ENCODE measurements at regions not wholly inside any gene's neighbourhood (a gene's known extent, or its start where the extent isn't known, plus 50 kb on each side); places are given as distances from the start of the nearest gene placed in this dataset.

GRCh38 chr3:127090218-127091160 lies 102.4 kb upstream of the PRR23E start:
- H3K27me3 ChIP-seq (ENCODE audit: control insufficient read depth, insufficient read depth, low read length) = no peaks in the 10 kb centered on the region
- no peak for DNase-seq (ENCODE audit: low read depth in 2 of 2)
- H3K79me2 ChIP-seq (ENCODE audit: control insufficient read depth, insufficient read depth, low read length) = no peaks in the 10 kb centered on the region
- no peak overlapping the region for H2AFZ ChIP-seq (ENCODE audit: low read length)
- H3K4me3 ChIP-seq (replicated peaks in 1 of 4; ENCODE audit: control extremely low read depth in 1 of 4, insufficient read depth in 1 of 4, low read depth in 3 of 4, low read length in 4 of 4) = no peak overlapping the region
- no peaks in the 10 kb centered on the region for H4K20me1 ChIP-seq (ENCODE audit: control insufficient read depth, extremely low read depth, insufficient read depth, low read length)
- no peaks in the 10 kb centered on the region for H3K36me3 ChIP-seq (ENCODE audit: control insufficient read depth, insufficient read depth, low read length)
- H3K4me1 ChIP-seq (ENCODE audit: control insufficient read depth, extremely low read depth, insufficient read depth, low read length) = no peaks in the 10 kb centered on the region
- TF ChIP-seq, protein P1, sequence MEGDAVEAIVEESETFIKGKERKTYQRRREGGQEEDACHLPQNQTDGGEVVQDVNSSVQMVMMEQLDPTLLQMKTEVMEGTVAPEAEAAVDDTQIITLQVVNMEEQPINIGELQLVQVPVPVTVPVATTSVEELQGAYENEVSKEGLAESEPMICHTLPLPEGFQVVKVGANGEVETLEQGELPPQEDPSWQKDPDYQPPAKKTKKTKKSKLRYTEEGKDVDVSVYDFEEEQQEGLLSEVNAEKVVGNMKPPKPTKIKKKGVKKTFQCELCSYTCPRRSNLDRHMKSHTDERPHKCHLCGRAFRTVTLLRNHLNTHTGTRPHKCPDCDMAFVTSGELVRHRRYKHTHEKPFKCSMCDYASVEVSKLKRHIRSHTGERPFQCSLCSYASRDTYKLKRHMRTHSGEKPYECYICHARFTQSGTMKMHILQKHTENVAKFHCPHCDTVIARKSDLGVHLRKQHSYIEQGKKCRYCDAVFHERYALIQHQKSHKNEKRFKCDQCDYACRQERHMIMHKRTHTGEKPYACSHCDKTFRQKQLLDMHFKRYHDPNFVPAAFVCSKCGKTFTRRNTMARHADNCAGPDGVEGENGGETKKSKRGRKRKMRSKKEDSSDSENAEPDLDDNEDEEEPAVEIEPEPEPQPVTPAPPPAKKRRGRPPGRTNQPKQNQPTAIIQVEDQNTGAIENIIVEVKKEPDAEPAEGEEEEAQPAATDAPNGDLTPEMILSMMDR (conservative IDR thresholded peaks at IDR 0.05 in 1 of 2, IDR thresholded peaks at IDR 0.05 in 1 of 2; ENCODE audit: low read depth in 1 of 2, low read length in 2 of 2) = no peak
- TF ChIP-seq EZH2 (IDR thresholded peaks at IDR 0.05; ENCODE audit: low read length, missing control alignments) = no peak
- no peak overlapping the region for H3K27ac ChIP-seq (ENCODE audit: insufficient read depth, low read length)
- H3K9me3 ChIP-seq (ENCODE audit: control insufficient read depth, insufficient read depth, low read depth, low read length) = no peaks in the 10 kb centered on the region
- H3K9ac ChIP-seq (ENCODE audit: insufficient read depth, low read length) = no peak overlapping the region
- H3K4me2 ChIP-seq (ENCODE audit: extremely low read depth, insufficient read depth, low read length) = no peak overlapping the region

DNA sequence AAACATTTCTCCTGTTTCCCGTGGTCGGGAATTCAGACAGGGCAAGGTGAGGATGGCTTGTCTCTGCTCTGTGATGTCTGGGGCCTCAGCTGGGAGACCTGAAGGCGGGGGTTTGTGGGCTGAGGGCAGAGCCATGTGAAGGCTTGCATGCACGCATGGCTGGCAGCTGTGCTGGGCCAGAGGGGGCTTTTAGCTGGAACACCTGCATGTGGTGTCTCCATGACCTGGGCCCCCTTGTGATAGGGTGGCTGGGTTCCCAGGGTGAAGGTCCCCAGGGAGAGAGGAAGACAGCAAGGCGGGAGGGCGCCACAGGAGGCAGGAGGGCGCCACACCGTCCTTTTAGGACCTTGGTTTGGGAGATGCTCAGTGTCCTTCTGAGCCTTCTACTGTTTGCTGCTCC lies 101.6 kb upstream of the PRR23E start:
- no peak for DNase-seq (ENCODE audit: low read depth in 2 of 2)
- no peak overlapping the region for H3K4me2 ChIP-seq (ENCODE audit: extremely low read depth, insufficient read depth, low read length)
- H3K36me3 ChIP-seq (ENCODE audit: control insufficient read depth, insufficient read depth, low read length) = no peaks in the 10 kb centered on the region
- H4K20me1 ChIP-seq (ENCODE audit: control insufficient read depth, extremely low read depth, insufficient read depth, low read length) = no peaks in the 10 kb centered on the region
- TF ChIP-seq, protein P1 (conservative IDR thresholded peaks at IDR 0.05 in 1 of 2, IDR thresholded peaks at IDR 0.05 in 1 of 2; ENCODE audit: low read depth in 1 of 2, low read length in 2 of 2) = no peak
- no peak for TF ChIP-seq EZH2 (IDR thresholded peaks at IDR 0.05; ENCODE audit: low read length, missing control alignments)
- H2AFZ ChIP-seq (ENCODE audit: low read length) = no peak overlapping the region
- no peaks in the 10 kb centered on the region for H3K79me2 ChIP-seq (ENCODE audit: control insufficient read depth, insufficient read depth, low read length)
- no peaks in the 10 kb centered on the region for H3K9me3 ChIP-seq (ENCODE audit: control insufficient read depth, insufficient read depth, low read depth, low read length)
- no peak overlapping the region for H3K27ac ChIP-seq (ENCODE audit: insufficient read depth, low read length)
- H3K4me1 ChIP-seq (ENCODE audit: control insufficient read depth, extremely low read depth, insufficient read depth, low read length) = no peaks in the 10 kb centered on the region
- H3K4me3 ChIP-seq (replicated peaks in 1 of 4; ENCODE audit: control extremely low read depth in 1 of 4, insufficient read depth in 1 of 4, low read depth in 3 of 4, low read length in 4 of 4) = no peak overlapping the region
- no peaks in the 10 kb centered on the region for H3K27me3 ChIP-seq (ENCODE audit: control insufficient read depth, insufficient read depth, low read length)
- no peak overlapping the region for H3K9ac ChIP-seq (ENCODE audit: insufficient read depth, low read length)

DNA sequence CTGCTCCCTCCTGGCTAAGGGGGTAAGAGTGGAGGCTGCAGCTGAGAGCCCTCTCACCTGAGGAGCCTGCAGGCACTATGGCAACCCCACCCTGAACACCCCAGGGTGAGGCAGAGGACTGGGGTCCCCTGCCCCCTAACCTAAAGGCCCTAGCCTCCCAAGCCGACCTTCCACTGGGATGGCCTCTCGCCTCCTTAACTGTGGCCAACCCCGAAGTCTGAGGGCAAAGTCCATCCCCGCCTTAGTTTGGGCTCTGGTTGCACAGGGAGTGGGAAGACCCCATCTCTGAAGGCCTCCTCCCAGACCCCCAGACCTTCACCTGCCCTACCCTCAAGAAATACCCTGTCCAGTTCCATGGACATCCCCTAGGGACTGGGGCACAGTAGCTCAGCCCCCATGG lies 100.6 kb upstream of the PRR23E start:
- Histone ChIP-seq H3K36me3 (ENCODE audit: control insufficient read depth, insufficient read depth, low read length) (no peaks in the 10 kb centered on the region), H2AFZ (ENCODE audit: low read length) (no peak overlapping the region), H3K9ac (ENCODE audit: insufficient read depth, low read length) (no peak overlapping the region), H3K4me3 (replicated peaks in 1 of 4; ENCODE audit: control extremely low read depth in 1 of 4, insufficient read depth in 1 of 4, low read depth in 3 of 4, low read length in 4 of 4) (no peak overlapping the region), H3K4me2 (ENCODE audit: extremely low read depth, insufficient read depth, low read length) (no peak overlapping the region), H4K20me1 (ENCODE audit: control insufficient read depth, extremely low read depth, insufficient read depth, low read length) (no peaks in the 10 kb centered on the region), H3K4me1 (ENCODE audit: control insufficient read depth, extremely low read depth, insufficient read depth, low read length) (no peaks in the 10 kb centered on the region), H3K9me3 (ENCODE audit: control insufficient read depth, insufficient read depth, low read depth, low read length) (no peaks in the 10 kb centered on the region), H3K79me2 (ENCODE audit: control insufficient read depth, insufficient read depth, low read length) (no peaks in the 10 kb centered on the region), H3K27ac (ENCODE audit: insufficient read depth, low read length) (no peak overlapping the region), H3K27me3 (ENCODE audit: control insufficient read depth, insufficient read depth, low read length) (peaks cover 3% of the 10 kb centered on the region)
- no peak for DNase-seq (ENCODE audit: low read depth in 2 of 2)
- TF ChIP-seq, protein P1 (conservative IDR thresholded peaks at IDR 0.05 in 1 of 2, IDR thresholded peaks at IDR 0.05 in 1 of 2; ENCODE audit: low read depth in 1 of 2, low read length in 2 of 2) = no peak
- TF ChIP-seq EZH2 (IDR thresholded peaks at IDR 0.05; ENCODE audit: low read length, missing control alignments) = no peak

Data from fibroblast of lung (primary cell).